ENCODE measurements at regions not wholly inside any gene's neighbourhood (a gene's known extent, or its start where the extent isn't known, plus 50 kb on each side); places are given as distances from the start of the nearest gene placed in this dataset.
"Not testable (repeated sequence)": the region's sequence is repeated elsewhere in the genome, so short reads cannot be mapped to it uniquely, and the experiment has no call there.

DNA sequence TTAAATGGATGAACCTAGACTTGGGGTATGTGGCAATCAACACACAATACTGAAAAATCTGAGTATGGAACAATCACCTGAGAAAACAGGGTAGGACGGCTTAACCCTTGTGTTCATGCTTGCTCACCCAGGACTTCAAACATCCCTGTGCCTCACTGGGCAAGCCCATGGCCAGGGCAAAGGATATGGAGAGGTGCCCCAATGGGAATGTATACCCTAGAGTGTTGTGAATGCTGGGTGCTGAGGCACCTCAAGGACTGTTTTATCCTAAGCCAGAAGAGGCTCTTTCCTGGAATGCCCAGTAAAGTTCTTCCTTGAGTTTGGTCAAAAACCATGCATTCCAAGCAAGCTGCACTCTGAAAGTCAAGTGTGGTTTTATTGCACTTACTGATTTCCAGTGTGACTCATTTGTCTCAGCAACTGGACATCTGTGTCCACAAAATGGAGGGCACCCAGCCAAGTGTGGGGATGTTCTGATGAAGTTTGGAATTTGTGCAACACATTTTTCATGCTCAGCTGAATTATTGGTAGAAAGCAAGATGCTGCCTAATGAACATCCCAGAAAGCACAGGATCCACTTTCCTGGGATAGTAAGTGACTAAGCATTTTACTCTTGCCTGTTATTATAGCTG lies 531.3 kb downstream of the RFC3 start:
- DNase-seq (ENCODE audit: low read depth in 4 of 4, low spot score in 1 of 4) = no peak

DNA sequence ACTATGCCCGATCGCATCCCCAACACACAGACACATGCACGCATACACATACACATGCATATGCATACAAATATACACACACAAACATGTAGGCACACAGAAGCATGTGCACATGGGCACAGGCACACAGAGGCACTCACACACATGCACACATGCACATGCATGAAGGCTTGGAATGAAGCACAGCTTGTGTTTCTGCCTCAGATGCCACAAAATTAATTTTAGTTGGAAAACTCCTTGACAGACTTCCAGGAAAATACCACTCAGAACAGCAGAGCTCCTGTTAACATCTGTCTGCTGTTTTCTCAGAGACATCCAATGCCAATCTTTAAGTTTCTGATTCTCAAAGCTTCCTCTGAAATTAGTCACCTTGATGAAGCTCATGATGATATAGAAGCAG lies 532.7 kb downstream of the RFC3 start:
- no peak for DNase-seq (ENCODE audit: low read depth in 4 of 4, low spot score in 1 of 4)

DNA sequence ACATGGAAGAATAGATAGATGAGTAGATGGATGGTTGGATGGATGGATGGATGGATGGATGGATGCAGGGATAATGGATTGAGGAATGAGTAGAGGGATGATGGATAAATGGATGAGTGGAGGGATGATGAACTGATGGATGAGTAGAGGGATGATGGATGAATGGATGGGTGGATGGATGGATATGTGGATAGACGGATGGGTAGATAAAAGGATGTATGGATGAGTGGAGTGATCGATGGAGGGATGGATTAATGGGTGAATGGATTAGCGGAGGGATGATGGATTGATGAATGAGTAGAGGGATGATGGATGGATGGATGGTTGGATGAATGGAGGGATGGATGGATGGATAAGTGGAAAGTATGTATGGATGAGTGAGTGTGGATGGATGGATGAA lies 533.2 kb downstream of the RFC3 start:
- no peak for DNase-seq (ENCODE audit: low read depth in 4 of 4, low spot score in 1 of 4)

DNA sequence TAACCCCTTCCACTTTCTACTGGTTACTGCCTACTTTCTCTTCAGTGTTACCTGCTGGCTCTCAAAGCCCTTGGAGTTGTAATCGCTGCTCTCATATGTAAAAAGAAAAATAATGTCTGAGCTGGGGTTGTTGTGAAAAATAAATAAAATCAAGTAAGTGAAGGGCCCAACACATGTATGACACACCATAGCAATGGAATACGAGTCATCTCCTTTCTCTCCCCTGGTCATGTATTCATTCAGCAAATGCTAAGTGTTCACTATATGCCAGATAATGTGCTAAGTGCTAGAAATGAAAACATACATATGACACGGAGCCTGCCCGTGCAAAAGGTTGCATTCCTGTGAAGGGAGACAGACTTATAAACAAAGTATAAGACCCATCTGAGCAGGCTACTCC lies 535.0 kb downstream of the RFC3 start:
- no peak for DNase-seq (ENCODE audit: low read depth in 4 of 4, low spot score in 1 of 4)

DNA sequence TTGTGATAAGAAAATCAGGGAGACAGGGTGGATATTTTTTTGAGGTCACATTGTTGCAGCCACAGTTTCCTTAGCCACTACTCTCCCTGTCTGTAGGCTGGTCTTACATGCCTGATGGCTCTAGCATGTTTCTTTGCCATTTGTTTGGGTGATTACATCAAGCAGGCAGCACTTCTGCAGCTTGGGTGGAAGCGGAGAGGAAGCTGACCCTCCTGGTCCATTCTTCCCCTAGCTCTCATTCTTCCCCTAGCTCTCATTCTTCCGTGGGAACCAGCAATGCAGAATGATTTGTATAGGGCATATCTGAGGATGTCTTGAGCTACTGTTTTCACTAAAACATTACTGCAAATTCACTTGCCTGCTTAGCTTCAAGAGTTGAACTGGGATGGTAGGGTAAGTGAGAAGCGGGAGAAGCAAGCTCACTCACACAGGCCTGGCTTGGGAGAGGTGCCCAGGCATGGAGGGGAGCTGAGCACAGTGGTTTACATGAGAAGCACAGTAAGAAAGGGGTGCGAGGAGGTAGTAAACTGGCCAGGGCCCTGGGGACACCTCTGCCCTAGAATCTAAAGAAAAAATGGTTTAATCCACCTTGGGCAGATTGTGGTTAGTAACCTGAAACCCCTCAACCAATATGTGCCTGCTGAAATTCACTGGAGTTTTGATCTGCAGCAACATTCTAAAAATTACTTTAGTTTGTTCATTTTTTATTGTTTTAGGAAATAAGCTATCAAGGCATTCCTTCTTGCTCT lies 538.9 kb downstream of the RFC3 start:
- no peak for DNase-seq (ENCODE audit: low read depth in 4 of 4, low spot score in 1 of 4)

DNA sequence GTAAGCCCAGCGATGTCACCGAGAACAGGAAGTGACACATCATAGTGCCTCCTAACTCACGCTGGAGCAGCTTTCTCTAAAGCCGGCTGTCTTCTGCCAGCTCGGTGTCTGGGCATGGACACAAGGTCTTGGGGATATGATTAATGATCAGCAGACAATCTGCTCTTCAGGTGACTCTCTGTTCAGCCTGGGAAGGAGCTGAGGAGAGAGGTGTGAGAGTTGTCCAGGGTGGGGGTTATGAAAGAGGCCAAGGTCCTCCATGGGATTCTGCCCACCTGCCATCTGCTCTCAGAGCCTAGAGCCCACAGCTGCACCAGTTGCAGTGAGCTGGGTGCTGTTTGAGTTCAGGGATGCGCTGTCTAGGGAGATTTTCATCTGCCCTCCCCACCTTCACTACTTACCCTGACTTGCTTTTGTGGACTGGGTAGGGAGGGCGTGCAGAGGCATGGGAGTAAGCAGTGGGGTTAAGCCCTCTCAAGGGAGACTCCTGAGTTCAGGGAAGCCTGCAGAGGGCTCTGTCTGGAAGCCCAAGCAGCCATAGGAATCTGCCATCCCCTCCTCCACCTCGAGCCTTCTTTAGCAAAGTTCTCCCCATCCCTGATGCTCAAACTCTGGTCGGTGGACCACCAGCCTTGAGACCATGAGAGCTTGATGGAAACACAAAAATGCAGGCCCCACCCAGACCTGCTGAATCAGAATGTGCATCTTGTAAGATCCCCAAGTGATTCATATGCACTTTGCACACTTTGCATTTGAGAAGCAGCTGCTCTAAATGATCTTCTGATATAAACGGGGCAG lies 539.7 kb downstream of the RFC3 start:
- no peak for DNase-seq (ENCODE audit: low read depth in 4 of 4, low spot score in 1 of 4)

DNA sequence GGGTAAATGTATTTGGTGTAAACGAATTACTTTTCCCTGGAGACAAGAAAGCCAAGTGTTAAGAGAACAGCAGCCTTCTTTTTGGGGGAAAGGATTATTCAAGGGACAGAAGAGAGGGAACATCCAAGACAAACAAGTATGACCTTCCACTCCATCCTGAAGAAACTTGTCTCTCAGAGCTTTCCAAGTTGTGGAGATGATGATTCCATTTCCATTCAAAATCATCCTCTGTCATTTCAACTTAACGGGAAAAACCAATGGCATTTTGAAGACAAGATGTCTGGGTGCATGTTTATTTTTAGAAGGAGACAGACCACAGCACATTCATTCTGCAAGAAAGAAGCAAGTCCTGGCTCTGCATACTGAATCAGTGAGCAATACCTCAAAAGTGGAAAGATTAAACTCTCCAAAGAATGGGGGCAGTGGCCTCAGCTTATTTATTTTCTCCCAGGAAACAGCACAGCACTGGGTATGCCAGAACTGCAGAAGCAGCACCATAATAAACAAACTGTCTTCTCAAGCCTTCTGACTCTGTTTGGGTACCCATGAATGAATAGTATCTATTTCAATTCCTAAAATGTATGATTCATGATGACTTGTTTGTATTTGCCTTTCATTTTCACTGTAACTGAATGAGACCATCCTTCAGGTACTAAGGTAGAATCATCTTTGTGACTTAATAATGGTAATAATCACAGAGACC lies 541.0 kb downstream of the RFC3 start:
- DNase-seq (ENCODE audit: low read depth in 4 of 4, low spot score in 1 of 4) = no peak

DNA sequence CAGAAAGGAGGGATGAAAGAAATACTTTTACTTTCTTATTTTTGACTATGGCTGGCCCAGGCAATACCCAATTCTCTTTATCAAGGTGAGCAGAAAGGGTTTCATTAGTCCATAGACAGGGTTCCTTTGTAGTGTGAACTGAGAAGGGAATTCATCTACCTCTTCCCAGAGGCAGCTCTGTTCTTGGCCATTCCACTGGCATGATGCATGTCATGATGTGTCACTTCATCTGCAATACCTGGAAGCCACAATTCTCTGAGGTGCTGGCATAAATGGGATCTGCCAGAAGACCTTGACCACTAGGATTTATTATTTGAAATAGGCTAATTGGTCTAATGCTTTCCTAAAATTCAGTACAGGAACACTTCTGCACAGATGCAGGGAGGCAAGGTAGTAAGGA lies 542.8 kb downstream of the RFC3 start:
- no peak for DNase-seq (ENCODE audit: low read depth in 4 of 4, low spot score in 1 of 4)

DNA sequence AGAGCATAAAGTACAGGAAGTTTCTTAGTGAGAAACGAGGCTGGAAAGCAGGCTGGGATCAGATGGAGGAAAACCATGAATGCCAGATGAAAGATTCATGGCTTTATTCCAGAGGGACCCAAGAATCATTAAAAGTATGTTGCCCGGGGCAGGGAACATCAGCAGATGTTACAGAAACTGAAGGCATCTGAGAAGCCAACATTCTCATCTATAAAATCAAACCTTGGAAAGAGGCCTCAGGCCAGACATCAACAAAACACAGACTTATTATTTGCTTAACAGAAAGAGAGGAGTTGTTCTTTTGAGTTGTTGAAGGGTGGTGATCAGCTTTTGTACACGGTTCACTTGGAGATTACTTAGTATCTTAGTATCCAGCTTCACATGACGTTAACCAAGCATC lies 543.6 kb downstream of the RFC3 start:
- no peak for DNase-seq (ENCODE audit: low read depth in 4 of 4, low spot score in 1 of 4)

DNA sequence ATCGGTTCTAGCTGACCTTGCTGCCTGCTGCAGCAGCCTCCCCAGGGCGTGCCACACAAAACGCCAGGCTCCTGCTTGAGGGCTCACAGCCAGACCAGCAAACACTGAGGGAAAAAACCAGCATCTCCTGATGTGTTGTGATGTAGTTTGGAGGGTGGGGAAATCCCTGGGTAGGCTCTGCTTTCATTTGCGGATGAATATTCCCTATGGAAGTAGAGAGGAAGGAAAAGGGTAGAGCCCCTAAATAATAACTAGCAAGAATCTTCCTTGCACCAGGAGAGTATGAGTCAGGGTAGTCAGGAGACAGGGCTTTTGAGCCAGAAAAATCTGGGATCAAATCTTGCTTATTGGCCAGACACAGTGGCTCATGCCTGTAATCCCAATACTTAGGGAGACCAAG lies 545.3 kb downstream of the RFC3 start:
- no peak for DNase-seq (ENCODE audit: low read depth in 4 of 4, low spot score in 1 of 4)

DNA sequence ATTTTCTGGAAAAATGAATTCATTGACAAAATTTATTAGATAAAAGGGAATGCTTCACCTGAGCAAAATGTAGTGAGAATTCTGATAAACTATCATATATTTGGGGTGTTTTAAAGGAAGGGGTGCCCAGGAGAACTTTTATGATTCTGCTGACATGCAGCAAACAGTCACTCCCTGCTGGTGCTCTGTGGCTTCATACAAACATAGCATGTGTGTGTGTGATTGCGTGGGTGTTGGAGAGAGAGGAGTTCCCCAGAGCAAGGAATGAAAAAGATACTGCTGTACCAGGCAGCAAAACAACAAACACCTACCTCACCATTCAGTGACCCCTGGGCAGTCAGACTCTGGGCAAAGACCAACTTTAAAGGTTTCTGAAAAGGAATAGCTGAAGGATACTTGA lies 546.7 kb downstream of the RFC3 start:
- DNase-seq (ENCODE audit: low read depth in 4 of 4, low spot score in 1 of 4) = no peak

DNA sequence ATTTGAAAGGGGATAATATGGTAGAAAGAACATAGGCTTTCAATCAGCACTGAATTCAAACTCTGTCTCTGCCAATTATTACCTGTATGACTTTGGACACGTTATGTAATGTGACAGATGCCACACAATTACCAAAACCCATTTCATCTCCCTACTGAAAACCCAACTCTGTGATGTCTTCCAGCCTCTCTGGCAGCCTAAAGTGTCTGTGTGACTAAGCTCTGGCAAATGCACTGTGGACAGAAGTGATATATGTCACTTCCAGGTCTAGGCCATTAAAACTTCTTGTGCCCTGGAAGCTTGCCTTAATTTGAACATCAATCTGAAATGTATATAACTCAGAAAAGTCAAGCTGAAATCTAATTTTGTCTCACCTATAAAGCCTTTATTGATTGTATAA lies 552.0 kb downstream of the RFC3 start:
- no peak for DNase-seq (ENCODE audit: low read depth in 4 of 4, low spot score in 1 of 4)

DNA sequence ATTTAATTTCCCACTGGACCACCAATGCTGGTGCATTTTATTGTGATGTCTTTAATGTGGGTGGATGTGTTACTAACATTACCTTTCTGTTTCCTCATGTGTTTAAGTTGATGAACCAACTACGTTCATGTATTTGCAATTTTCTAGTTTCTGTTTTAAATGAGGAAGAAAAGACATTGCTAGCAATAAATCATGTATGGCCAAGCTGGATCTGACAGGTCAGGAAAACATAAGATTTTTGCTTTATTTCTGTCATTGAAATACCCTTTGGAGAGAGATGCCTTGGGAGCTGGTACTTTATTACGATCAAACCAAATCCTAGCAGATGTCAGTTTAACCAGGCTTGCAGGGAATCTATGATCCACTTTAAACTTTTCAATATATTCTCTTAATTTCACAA lies 553.2 kb downstream of the RFC3 start:
- DNase-seq (ENCODE audit: low read depth in 4 of 4, low spot score in 1 of 4) = no peak

DNA sequence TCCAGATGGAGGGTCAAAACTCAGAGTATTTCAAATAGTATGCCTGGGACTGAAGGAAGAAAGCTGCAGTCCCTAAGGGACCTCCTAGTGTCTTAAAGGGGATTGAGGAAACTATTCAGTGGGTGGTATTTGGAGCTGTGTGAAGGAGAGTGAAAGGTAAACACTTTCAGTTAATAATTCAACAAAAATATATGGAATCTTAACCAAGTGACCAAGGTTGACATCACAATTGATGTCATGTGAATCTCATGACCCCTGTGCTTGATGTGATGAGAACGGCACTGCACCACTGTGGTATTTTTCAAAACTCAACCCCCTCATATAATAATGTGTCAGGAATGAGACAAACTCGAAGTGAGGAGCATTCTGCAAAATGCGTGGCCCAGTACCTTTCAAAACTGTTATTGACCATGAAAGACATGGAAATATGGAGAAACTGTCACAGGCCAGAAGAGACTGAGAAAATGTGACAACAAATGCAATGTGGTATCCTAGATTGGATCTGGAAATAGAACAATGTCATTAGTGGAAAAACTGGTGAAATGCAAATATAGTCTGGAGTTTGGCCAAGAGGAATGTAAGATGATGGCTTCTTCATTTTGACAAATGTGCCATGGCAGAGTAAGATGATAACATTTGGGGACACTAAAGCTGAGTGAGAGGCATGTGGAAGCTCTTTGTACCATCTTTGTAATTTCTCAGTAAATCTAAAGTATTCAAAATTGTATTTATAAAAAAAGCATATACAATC lies 553.9 kb downstream of the RFC3 start:
- DNase-seq (ENCODE audit: low read depth in 4 of 4, low spot score in 1 of 4) = no peak

DNA sequence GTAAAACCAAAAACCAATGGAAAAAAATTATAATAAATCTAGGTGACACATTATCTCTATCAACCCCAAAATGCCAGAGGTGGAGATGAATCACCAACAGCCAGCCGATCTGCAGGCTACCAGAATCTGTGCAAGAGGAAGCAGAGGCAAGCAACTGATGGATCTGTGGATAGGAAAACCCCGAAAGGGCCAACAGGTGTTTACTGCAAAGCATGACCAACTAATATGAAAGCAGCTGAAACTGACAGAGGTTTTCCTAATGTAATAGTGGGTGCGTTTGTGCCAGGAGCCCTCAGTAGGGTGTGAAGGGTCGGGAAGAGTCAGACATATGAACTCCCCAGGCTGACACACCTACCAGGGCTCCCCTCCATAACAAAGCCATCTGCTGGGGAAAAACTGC lies 554.6 kb downstream of the RFC3 start:
- no peak for DNase-seq (ENCODE audit: low read depth in 4 of 4, low spot score in 1 of 4)

DNA sequence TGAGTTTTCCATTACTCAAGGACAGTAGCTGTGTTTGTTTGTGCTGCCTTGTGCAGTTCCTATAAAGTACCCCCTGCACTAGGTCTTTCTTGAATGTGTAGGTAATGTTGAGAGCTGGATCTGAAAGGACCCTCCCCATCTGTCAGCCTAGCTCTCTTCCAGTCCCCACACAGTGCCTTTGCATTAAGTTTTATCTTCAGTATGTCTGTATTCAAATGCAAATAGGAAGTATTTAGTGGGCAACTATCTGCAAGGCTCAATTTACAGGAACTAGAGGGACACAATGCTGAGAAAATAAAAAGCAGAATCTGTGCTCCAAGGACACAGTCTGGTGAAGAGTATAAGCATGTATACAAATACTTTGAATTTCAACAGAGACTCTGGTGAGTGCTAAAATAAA lies 558.5 kb downstream of the RFC3 start:
- no peak for DNase-seq (ENCODE audit: low read depth in 4 of 4, low spot score in 1 of 4)

DNA sequence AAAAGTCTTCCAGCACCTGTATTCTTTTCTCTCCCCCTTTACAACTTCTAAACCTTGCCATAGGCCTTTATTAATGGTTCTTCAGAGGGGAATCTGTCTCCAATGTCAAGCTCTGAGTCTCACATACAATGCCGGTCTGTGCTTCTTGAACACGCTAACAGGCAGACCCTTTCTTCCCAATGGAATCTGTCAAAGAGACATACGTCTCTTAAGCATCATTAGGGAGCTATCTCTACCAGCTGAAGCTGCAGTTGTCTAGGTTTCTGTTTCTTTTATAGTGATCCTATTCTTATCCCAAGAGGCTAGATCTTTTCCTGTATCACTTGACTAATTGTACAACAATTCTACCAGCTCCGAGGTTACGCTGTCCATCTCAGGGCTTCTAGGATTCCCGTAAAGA lies 560.8 kb upstream of the NBEA start:
- DNase-seq (ENCODE audit: low read depth in 4 of 4, low spot score in 1 of 4) = no peak

DNA sequence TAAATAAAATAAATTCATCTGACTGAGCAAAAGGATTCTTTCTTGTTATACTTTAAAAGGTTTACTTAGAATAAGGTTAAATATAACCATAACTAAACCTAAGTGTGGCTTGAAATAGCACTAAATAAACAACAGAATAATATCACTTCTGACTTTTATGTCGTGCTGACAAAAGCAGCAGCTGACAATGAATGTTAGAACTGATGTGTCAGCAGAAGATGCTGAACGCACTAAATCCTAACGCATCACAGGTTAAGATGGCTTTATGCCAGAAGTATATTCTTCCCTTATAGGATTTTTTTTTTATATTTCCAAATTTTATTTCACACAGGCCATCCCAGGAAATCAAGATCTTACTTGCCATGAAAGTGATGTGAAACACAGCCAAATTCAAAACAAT lies 558.3 kb upstream of the NBEA start:
- no peak for DNase-seq (ENCODE audit: low read depth in 4 of 4, low spot score in 1 of 4)

DNA sequence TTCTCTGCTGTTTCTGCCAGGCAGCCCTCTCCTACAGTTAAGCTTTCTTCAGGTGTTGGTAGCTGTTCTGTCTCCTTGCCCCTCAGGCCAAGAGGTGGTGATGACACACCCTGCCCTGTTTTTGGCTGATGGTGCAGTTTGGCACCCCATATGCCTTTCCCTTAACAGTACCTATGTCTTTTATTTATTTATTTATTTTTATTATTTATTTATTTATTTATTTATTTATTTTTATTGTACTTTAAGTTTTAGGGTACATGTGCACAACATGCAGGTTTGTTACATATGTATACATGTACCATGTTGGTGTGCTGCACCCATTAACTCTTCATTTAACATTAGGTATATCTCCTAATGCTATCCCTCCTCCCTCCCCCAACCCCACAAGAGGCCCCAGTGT lies 555.8 kb upstream of the NBEA start:
- DNase-seq (ENCODE audit: low read depth in 4 of 4, low spot score in 1 of 4) = not testable (repeated sequence)

DNA sequence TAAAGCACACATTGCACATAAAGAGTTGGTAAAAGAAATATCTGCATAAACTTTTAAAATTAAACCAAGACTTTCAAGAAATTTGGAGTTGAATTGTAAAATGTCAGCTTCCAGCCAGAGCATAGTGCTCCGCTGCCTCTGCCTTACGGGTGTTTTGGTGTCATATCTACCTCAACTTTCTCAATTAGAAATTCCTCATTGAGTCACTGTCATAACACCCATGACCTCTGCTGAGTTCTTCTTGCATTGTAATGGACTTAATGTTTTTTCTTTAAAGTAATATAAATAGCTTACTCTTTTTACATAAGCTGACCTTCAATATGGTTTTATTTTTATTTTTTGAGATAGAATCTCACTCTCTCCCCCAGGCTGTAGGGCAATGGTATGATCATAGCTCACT lies 551.0 kb upstream of the NBEA start:
- no peak for DNase-seq (ENCODE audit: low read depth in 4 of 4, low spot score in 1 of 4)

DNA sequence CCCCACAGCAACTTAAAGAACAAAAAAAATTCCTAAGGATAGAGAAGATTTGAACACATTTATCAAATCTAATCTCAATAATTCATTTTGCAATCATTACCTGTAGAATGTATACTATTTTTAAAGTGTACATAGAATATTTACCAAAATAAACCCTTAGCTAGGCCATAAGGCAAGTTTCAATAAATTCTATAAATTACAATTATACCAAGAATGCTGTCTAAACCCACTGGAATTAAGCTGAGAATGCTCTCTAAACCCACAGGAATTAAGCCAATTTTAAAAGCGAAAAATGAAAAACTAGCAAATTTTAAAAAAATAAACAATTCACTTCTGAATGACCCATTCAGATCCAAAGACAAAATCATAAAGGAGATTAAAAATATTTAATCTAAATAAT lies 540.4 kb upstream of the NBEA start:
- DNase-seq (ENCODE audit: low read depth in 4 of 4, low spot score in 1 of 4) = no peak

Data from stimulated activated CD4-positive, alpha-beta T cell treated with anti-CD3 and anti-CD28 coated beads, Interleukin-1b, Interleukin-23, amount 100 ng/mL, for 24 hours (primary cell).